ENCODE measurements at regions not wholly inside any gene's neighbourhood (a gene's known extent, or its start where the extent isn't known, plus 50 kb on each side); places are given as distances from the start of the nearest gene placed in this dataset.
"Not testable (repeated sequence)": the region's sequence is repeated elsewhere in the genome, so short reads cannot be mapped to it uniquely, and the experiment has no call there.

GRCh38 chr7:50848203-50848602 is 65.5 kb upstream of the GRB10 start (continued):
- TF ChIP-seq RXRA (IDR thresholded peaks at IDR 0.05; ENCODE audit: borderline replicate concordance, low read depth) (no peak), FOXJ3 (CRISPR knock-in tag; IDR thresholded peaks at IDR 0.05) (no peak)

GRCh38 chr7:50844861-50845260 is 62.2 kb upstream of the GRB10 start:
- H3K4me2 ChIP-seq; H3K4me3 ChIP-seq (ENCODE audit: low read depth in 2 of 2, low read length in 1 of 2); H3K9me3 ChIP-seq; H3K27ac ChIP-seq (ENCODE audit: low read depth in 2 of 2, low read length in 1 of 2); CTCF ChIA-PET; H2AFZ ChIP-seq (ENCODE audit: low read depth); H4K20me1 ChIP-seq (ENCODE audit: insufficient read depth); H3K4me1 ChIP-seq (ENCODE audit: control insufficient read depth in 1 of 2, insufficient read depth in 2 of 2, low read depth in 1 of 2, low read length in 1 of 2); H3K9me2 ChIP-seq; H3K79me2 ChIP-seq (ENCODE audit: insufficient read depth); H3K9ac ChIP-seq; H3F3A ChIP-seq (replicated peaks; ENCODE audit: insufficient read depth); H3K27me3 ChIP-seq (ENCODE audit: insufficient read depth); POLR2A ChIA-PET; DNase-seq; H3K36me3 ChIP-seq (replicated peaks in 1 of 2; ENCODE audit: control insufficient read depth in 1 of 2, insufficient read depth in 2 of 2, low read length in 1 of 2): not testable (repeated sequence)
- 39% methylated on average over 7 of the region's 7 CpGs for WGBS (ENCODE audit: low lambda C conversion rate)

GRCh38 chr7:50842041-50842440 is 59.3 kb upstream of the GRB10 start:
- H3K4me2 ChIP-seq: no peak overlapping the region
- no peak overlapping the region for H3K4me3 ChIP-seq (ENCODE audit: low read depth in 2 of 2, low read length in 1 of 2)
- peaks cover 0 to 18% of the 10 kb centered on the region in 2 experiments; a peak in 2 of 4 replicates for H3K4me1 ChIP-seq (ENCODE audit: control insufficient read depth in 1 of 2, insufficient read depth in 2 of 2, low read depth in 1 of 2, low read length in 1 of 2)
- ChIA-PET CTCF (no interaction called here), POLR2A (interaction anchor here (0.6 kb wide), 1 partner anchor 83 kb away, joined by 4 read pairs; no protein-coding TSS in a partner anchor)
- WGBS (ENCODE audit: low lambda C conversion rate): 22% methylated on average over 6 of the region's 6 CpGs
- no peak overlapping the region for H3K27ac ChIP-seq (ENCODE audit: low read depth in 2 of 2, low read length in 1 of 2)
- H3K27me3 ChIP-seq (ENCODE audit: insufficient read depth): no peaks in the 10 kb centered on the region
- TF ChIP-seq YY1 (IDR thresholded peaks at IDR 0.05; ENCODE audit: low read depth): no peak
- TF ChIP-seq RFX5 (IDR thresholded peaks at IDR 0.05; ENCODE audit: low read length): no peak
- no peak for TF ChIP-seq GABPA (IDR thresholded peaks at IDR 0.05; ENCODE audit: low read depth)
- no peaks in the 10 kb centered on the region; the same call in 1 of the 2 replicates for H3K9me3 ChIP-seq
- H3K36me3 ChIP-seq (replicated peaks in 1 of 2; ENCODE audit: control insufficient read depth in 1 of 2, insufficient read depth in 2 of 2, low read length in 1 of 2): no peaks in the 10 kb centered on the region
- peak overlapping the region; percentile 29; the same call in 1 of the 2 replicates for H2AFZ ChIP-seq (ENCODE audit: low read depth)
- no peak for DNase-seq
- no peaks in the 10 kb centered on the region for H3K79me2 ChIP-seq (ENCODE audit: insufficient read depth)
- H3K9me2 ChIP-seq: no peaks in the 10 kb centered on the region
- no peaks in the 10 kb centered on the region for H4K20me1 ChIP-seq (ENCODE audit: insufficient read depth)
- peaks cover 17% of the 10 kb centered on the region for H3F3A ChIP-seq (replicated peaks; ENCODE audit: insufficient read depth)
- H3K9ac ChIP-seq: no peak overlapping the region

GRCh38 chr7:50838675-50839377 is 56.1 kb upstream of the GRB10 start:
- Histone ChIP-seq H3K4me1 (ENCODE audit: control insufficient read depth in 1 of 2, insufficient read depth in 2 of 2, low read depth in 1 of 2, low read length in 1 of 2) (peaks cover 0 to 22% of the 10 kb centered on the region in 2 experiments; a peak in 2 of 4 replicates), H3K36me3 (replicated peaks in 1 of 2; ENCODE audit: control insufficient read depth in 1 of 2, insufficient read depth in 2 of 2, low read length in 1 of 2) (no peaks in the 10 kb centered on the region), H3K27ac (ENCODE audit: low read depth in 2 of 2, low read length in 1 of 2) (peak overlapping the region in 1 of 2 experiments; percentile 91; a peak in 2 of 4 replicates), H3K9me3 (no peaks in the 10 kb centered on the region), H3F3A (replicated peaks; ENCODE audit: insufficient read depth) (peaks cover 27% of the 10 kb centered on the region), H3K9me2 (no peaks in the 10 kb centered on the region), H3K4me3 (ENCODE audit: low read depth in 2 of 2, low read length in 1 of 2) (no peak overlapping the region), H3K9ac (peak overlapping the region; percentile 54), H4K20me1 (ENCODE audit: insufficient read depth) (no peaks in the 10 kb centered on the region), H3K27me3 (ENCODE audit: insufficient read depth) (no peaks in the 10 kb centered on the region), H3K79me2 (ENCODE audit: insufficient read depth) (no peaks in the 10 kb centered on the region), H3K4me2 (peak overlapping the region; percentile 17), H2AFZ (ENCODE audit: low read depth) (peak overlapping the region; percentile 52)
- DNase-seq: no peak
- no peak for TF ChIP-seq CHD2 (IDR thresholded peaks at IDR 0.05; ENCODE audit: low read length, partially characterized antibody)
- TF ChIP-seq RXRA (IDR thresholded peaks at IDR 0.05; ENCODE audit: borderline replicate concordance, low read depth): peak; percentile 61; the same call in 1 of the 2 replicates
- ChIA-PET CTCF (no interaction called here), POLR2A (no interaction called here)
- 21% methylated on average over 10 of the region's 10 CpGs for whole genome bisulfite sequencing (ENCODE audit: low lambda C conversion rate)

Measured in SK-N-SH (cell line).